ENCODE measurements at regions not wholly inside any gene's neighbourhood (a gene's known extent, or its start where the extent isn't known, plus 50 kb on each side); places are given as distances from the start of the nearest gene placed in this dataset.
A peak's percentile ranks its signal among the peaks of the same experiment; 100 is the strongest.
"Not testable (repeated sequence)": the region's sequence is repeated elsewhere in the genome, so short reads cannot be mapped to it uniquely, and the experiment has no call there.

DNA sequence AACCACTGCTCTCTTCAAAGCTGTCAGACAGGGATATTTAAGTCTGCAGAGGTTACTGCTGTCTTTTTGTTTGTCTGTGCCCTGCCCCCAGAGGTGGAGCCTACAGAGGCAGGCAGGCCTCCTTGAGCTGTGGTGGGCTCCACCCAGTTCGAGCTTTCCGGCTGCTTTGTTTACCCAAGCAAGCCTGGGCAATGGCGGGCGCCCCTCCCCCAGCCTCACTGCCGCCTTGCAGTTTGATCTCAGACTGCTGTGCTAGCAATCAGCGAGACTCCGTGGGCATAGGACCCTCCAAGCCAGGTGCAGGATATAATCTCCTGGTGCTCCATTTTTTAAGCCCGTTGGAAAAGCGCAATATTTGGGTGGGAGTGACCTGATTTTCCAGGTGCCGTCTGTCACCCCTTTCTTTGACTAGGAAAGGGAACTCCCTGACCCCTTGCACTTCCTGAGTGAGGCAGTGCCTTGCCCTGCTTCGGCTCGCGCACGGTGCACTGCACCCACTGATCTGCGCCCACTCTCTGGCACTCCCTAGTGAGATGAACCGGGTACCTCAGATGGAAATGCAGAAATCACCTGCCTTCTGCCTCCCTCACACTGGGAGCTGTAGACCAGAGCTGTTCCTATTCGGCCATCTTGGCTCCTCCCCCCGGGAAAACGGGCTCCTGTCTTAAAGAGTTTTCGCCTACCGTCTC, 758.3 kb upstream of the NXPH2 start:
- not testable (repeated sequence) for DNase-seq

DNA sequence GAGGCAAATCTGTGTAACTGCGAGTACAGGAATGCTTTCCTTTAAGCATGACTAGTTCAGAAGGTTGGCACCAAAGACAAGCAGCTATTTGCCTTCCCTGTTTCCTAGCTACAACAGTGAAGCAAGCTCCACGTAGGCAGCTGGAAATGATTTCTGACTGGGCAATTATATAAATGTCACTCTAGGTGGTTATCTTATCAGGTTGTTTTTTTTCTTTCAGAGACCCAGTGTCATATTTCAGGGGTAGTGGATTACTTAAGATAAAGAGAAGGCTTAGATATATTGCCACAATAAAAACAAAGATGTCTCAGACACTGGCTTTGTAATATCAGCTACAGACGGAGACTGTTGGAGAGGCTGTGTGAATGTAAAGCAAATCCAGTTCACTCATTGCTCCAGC, 748.9 kb upstream of the NXPH2 start:
- DNase-seq = peak; percentile 32

DNA sequence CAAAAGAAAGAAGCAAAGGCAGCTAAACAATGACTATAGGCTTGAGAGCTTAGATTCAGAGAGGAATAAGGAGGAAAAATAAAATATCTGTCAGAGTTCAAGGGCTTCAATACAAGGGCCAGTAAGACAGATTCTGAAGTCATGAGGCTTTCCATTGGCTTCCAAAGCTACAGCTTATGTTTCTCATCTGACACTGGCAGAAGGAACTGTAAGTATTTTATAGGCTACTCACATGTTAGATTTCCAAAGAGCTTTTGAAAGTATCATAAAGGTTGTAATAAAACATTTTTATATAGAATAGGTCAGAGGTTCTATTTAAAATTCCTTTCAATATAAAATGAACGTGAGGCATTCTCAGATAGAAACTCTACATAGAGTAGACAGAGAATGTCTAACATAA, 746.6 kb upstream of the NXPH2 start:
- no peak for DNase-seq

DNA sequence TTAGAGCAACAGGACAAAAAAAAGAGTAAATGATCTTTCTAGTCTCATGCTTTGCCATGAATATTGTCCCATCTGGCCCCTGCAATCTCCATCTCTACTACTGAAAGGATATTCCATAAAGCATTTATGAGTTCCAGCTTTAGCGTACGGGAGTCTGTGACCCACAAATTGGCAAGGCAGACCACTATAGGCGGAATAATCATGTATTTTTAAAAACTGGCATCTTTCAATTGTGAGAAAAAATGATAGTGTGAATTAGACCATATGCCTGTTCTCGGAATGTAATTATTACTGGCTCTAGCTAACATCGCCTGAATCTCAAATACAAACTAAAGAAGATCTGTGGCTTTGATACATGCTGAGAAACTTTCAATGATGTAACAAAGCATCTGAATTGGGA, 738.1 kb upstream of the NXPH2 start:
- DNase-seq = no peak

DNA sequence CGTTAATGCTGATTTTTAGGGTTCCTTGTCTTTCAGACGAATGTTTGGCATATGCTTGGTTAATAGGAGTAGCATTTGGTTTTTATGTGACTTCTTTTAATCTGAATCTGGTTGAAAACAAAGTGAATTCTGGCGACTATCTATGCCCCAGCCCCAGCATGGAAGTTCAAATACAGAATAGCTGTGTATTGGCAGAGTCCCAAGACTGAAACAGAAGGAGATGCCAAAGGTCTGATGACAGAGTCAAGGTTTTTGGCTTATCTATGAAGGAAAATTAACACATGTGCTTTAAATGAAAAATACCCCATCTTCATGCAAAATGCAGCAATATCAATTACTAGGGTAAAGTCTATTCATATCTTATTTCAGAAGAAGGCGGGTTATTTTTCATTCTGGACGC, 734.8 kb upstream of the NXPH2 start:
- no peak for DNase-seq

DNA sequence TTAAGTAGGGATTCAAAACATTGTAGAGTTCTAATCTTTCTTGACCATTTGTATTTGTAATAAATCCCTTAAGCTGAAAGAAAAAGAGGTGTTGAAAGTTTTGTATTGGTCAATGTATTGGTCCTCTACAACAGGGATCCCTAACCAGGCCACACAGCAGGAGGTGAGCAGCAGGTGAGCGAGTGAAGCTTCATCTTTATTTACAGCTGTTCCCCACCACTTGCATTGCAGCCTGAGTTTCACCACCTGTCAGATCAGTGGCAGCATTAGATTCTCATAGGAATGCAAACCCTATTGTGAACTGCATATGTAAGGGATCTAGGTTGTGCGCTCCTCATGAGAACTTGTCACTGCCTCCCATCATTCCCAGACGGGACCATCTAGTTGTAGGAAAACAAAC, 715.7 kb upstream of the NXPH2 start:
- DNase-seq = no peak

DNA sequence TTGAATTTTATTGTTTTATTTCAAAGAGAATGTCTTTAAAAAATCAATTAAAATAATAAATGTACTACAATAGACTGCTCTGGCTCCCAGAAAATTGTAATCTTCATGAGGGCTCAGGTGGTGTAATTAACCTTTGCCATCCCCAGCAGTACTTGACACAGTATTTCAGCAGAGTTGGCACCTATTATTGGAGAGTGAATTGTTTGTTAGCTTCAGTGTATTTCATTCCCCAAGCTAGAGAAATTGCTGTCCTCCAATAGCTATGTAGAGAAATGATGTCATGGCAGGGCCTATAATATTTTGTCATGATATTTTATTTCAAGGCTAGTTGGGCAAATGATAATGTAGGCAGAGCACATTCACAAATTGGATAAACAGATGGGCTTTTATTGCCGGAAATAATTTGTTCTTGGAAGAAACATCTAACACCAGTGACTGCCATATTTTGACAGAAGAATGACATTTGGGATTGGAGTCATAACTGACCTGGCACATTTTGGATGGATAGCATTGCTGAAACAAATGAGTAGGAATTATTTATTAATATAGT, 712.0 kb upstream of the NXPH2 start:
- peak; percentile 27 for DNase-seq

DNA sequence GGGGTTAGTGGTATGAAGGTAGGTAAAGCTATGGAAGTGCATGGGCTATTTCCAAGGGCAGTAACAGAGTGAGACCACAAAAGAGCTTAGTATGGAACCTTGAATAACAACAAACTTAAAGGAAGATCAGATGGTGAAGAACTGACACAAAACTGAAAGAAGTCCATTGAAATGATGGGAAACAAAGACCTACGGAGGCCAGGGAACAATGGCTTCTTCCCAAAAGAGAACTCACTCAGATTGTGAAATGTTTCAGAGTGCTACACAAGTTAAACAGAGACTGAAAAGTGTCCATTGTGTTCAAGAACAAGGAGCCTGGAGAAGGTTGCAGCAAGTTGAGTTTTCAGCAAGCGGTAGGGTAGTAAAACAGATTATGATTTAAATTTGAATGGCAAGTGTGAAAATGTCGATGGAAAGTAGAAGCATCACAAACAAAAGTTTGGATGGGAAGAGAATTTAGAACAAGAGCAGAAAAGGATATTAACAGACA, 700.0 kb upstream of the NXPH2 start:
- DNase-seq = no peak

DNA sequence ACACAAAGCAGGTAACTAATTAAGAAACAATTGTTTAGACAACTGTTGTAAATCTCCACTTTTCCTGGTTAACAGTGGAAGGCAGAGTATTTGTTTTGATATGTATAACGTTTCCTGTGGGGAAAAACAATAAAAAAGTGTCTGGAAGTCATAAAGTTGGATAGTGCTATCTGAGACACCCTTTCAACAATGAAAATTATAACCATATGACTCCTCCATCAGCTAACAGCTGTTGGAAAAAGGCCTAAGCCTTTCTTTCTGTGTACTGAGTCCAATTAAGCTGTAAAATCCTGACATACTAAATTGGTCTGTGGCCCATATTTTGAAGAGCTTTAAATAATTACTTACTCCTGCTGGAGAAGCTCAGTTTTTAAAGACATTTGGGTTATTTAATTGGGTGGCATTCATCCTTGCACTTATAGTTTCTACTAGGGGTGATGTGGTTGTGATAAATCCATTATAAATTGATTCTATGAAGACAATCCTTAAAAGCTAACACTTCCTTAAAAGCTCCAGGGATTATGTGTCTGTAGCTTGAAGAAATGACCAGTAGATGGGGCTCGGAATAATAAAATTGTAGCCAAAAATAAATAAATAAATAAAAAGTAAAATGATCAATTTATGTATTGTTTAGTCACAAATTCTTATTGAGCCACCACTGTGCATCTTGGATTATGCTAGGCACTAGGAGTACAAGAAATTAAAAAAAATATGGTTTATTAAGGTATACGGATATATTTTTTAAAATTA, 698.1 kb upstream of the NXPH2 start:
- DNase-seq = no peak

DNA sequence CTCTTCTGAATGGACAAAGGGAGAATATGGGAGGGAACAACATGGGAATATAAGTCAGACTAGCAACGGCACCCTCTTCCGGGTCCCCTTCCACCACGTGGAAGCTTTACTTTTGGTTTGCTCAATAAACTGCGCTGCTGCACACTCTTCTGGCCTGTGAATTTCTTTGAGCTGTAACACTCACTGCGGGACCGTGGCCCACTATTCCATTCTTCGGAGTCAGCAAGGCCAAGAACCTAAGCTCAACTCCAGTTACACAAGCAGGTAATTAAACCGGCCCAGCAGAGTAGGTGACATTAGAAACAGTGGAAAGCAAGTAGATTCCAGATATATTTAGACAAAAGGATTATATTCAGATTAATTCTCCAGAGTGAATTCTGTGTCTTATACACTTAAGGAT, 697.4 kb upstream of the NXPH2 start:
- no peak for DNase-seq

DNA sequence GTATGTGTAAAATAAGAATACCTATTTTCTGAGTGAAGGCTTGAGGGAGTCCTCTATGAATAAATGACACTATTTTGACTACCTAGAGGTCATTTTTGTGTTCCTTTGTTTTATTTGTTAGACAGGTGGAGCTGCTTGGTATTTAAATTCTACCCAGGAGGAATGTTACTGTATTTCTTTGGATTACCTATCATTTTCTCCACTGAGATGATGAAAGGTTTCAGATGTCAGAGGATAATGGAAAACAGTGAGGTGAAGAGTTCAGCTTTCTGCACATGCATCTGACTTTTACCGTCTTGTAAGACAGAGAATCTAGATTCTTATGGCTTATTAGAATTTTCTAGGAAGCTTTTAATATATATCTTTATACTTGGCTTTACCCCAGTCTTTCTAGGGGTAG, 689.8 kb upstream of the NXPH2 start:
- no peak for DNase-seq

DNA sequence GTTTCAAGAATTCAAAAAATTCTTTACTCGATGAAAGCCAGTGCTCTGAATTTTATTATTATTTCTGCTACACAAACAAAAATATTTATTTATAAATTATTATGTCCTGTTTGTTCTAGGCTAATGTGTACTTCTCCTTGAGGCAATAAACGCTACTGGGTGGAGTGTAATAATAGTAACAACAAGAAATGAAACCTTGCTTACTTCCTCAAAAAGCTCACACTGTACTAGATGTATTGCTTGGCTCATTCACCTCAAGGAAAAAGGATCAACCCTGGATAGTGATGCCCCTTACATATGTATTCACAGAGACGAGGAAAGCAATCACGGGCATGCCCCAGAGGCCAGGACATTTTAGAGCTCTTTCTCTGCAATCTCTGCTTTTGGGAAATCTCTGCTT, 685.6 kb upstream of the NXPH2 start:
- no peak for DNase-seq

DNA sequence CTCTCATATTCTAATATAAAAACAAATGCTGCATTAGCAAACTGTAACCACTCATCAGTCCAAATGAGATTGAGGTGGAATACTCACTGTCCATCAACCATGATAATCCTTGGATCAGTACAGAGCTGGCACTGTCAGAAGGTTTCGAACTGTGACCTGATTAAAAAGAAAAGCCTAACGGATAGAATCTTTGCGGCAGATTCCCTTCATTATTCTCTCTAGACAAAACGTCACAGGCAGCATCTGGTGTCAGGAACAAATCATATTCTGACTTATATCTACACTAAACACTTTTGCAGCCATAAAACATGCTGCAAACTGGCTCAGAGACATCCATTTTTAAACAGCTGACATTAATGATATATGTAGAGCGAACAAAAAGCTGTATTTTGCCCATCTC, 677.7 kb upstream of the NXPH2 start:
- DNase-seq = no peak

DNA sequence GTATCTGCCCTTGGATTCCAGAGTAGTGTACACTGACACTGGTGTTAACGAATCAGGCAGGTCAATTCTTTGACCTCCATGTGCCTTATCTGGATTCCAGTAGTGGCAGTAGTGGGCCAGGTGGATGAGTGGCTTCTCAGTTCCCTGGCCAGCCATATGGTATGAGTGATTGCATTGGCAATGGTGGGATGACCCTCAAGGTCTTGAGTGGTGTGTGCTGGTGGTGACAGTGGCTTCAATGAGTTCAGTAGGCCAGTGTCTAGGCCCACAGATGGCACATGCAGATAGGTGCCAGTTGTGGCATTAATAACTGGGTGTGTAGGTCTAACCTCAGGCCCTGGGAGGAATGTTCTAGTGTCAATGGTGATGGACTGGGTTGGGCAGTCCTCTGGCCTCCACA, 674.1 kb upstream of the NXPH2 start:
- DNase-seq = no peak

DNA sequence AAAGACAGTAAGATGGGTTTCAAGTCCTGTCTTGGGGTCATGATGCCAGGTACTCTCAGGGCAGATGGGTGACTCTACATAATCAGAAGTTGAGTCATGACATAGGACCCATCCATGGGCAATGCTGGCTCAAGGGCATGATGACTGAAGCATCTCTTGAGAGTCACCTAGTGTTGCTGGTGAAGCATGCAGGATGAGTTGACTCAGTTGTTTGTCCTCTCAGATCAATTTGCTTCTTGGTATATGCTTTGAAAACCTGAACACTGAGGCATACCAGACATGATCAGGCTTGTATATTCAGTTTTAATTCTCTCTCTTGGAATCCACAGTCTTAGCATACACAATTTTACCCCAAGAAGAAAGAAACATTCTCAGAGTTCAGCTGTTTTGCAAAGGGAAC, 658.9 kb upstream of the NXPH2 start:
- DNase-seq = no peak

DNA sequence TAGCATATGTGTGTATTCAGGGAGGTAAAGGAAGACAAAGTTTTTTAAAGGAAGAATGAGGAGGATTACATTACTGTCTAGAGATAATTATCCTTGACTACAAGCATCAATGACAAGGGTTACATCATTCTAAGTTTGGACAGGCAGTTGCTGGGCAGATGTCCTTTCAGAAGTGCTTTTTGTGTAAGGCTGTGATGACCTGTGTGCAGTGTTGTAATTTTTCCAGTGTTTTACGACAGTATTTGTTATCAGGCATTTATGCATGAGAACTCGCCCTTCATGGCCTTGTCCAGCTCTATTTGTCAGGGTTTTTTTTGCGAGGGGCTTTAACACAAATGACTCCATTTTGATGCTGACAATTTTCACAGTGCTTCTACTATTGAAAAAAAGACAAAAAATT, 658.3 kb upstream of the NXPH2 start:
- no peak for DNase-seq

DNA sequence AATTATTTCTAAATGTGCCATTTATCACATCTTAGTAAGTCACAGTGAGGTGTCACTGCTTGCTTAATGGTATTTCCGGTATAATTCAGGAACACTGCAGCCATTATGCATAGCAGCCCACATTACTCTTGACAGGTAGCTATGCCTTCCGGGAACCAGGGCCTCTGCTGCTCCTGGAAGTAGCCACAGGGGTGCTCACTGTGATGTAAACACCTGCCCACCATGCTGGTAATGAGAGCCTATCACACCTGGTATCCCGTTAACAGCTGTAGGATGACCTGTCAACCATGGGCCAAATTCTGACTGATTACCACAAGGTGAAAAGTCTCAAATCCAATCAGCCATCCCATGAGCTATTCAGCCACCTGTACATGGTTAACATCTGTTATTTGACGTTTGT, 647.0 kb upstream of the NXPH2 start:
- DNase-seq = no peak

DNA sequence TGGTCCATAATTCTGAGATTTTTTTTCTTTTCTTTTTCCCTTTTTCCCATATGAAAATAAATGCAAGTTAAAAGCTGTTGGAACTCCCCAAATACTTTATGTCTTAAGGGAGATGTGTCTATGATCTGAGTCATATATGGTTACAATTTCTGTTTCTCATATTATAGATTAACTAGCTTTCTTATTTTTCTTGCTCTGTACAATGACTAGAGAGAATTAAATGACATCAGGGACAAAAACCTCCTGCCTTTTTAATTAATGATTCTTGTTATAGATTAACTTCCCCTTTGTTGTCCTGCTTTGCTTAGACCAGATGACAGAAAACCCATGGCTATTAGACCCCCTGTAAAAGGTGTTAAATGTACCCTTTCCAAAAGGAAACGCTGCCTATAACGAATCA, 643.9 kb upstream of the NXPH2 start:
- no peak for DNase-seq

DNA sequence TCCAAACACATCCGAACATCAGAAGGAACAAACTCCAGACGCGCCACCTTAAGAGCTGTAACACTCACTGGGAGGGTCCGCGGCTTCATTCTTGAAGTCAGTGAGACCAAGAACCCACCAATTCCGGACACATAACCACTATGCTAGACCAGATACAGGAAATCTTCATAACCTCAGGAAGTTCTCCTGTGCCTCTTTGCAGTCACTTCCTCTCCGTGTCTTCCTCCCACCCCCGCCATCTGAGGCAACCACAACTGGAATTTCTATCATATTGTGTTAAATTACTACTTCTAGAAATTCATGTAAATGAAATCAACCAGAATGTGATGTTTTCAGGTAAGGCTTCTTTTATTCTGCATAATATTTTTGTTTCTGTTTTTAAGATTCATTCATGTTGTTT, 631.0 kb upstream of the NXPH2 start:
- DNase-seq = no peak

DNA sequence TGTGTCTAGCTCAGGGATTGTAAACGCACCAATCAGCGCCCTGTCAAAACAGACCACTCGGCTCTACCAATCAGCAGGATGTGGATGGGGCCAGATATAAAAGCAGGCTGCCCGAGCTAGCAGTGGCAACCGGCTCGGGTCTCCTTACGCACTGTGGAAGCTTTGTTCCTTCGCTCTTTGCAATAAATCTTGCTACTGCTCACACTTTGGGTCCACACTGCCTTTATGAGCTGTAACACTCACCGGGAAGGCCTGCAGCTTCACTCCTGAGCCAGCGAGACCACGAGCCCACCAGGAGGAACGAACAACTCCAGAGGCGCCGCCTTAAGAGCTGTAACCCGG, 630.6 kb upstream of the NXPH2 start:
- DNase-seq = not testable (repeated sequence)

DNA sequence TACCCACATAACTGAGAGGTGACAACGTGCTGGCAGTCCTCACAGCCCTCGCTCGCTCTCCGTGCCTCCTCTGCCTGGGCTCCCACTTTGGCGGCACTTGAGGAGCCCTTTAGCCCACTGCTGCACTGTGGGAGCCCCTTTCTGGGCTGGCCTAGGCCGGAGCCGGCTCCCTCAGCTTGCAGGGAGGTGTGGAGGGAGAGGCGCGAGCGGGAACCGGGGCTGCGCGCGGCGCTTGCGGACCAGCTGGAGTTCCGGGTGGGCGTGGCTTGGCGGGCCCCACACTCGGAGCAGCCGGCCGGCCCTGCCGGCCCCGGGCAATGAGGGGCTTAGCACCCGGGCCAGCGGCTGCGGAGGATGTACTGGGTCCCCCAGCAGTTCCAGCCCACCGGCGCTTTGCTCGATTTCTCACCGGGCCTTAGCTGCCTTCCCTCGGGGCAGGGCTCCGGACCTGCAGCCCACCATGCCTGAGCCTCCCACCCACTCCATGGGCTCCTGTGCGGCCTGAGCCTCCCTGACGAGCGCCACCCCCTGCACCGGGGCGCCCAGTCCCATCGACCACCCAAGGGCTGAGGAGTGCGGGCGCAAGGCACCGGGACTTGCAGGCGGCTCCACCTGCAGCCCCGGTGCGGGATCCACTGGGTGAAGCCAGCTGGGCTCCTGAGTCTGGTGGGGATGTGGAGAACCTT, 630.1 kb upstream of the NXPH2 start:
- not testable (repeated sequence) for DNase-seq

DNA sequence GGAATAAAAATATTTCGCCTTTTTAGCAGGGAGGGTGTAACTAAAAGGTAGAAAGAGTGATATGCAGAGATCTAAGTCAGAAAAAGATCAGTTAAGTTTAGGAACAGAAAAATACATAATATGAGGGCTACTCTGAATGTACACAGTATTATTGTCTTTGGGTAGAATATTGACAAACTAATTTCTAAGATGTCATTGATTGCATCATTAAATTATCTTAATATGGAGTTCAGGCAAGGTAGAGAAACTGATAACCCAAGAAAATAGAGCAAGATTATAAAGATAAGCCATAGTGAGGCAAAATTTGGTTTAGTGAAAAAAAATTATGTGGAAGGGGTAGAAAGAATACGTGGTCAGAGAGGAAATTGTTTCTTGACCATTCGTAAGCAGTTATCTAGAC, 629.0 kb upstream of the NXPH2 start:
- DNase-seq = no peak

DNA sequence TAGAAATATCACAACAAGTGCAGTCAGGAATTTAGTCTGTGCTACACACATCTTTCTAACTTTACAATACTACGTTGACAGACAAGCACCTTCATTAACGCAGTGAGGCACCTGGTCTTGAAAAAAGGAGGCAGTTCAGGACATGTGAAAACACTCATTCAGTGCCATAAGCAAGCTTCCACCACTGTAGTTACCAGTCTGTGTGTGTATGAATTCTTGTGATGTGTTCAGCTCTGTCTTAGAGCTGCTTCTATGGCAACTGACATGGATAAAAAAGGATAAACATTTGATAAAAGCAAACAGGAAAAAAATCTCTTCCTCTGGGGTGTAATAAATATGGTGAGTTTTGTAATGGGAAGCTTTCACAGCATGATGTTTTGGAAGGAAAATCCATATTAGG, 623.8 kb upstream of the NXPH2 start:
- DNase-seq = no peak

DNA sequence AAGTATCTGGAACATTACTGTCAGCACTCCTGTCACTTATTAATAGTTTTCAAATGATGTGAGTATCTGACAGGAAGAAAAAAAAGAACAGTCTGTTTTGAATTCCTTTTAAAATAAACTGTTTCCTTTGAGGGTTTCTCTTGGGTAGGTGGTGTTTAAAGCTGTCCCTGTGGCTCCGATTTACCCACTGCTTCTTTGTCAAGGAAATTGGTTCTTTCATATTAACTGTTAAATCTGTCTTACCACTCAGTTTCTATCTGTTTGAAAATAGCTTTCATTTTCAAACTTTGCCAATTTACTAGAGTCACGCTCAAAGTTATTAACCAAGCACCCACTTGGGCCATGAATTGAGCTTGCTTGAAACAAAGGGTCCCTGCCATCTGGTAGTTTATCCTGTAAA, 614.6 kb upstream of the NXPH2 start:
- DNase-seq = no peak

Data from DMS 273 treated with DMSO at 0.1 percent for 48 hours (cell line).